Stimulated activated CD8-positive, alpha-beta memory T cell treated with anti-CD3 and anti-CD28 coated beads, Interleukin-4, amount 100 ng/mL, for 1 hour (primary cell): ENCODE measurements at regions not wholly inside any gene's neighbourhood (a gene's known extent, or its start where the extent isn't known, plus 50 kb on each side); places are given as distances from the start of the nearest gene placed in this dataset.
"Not testable (repeated sequence)": the region's sequence is repeated elsewhere in the genome, so short reads cannot be mapped to it uniquely, and the experiment has no call there.

Experiments used
- DNase-seq, 2 donors: peaks; one replicate each; pipeline ENCODE4 v3.0.0-alpha.2; 2020; ENCODE audit warnings: low read depth in 2 of 2, low spot score in 1 of 2

- no peak for DNase-seq
These were observed 194.3 kb downstream of the RTP5 start for GRCh38 chr2:242063850-242064249.

- no peak for DNase-seq
These were observed 195.1 kb downstream of the RTP5 start for GRCh38 chr2:242064364-242065250.

GRCh38 chr2:242065426-242065825, 195.9 kb downstream of the RTP5 start:
- DNase-seq, result no peak

GRCh38 chr2:242069018-242069417, 199.5 kb downstream of the RTP5 start:
- no peak for DNase-seq

- not testable (repeated sequence) for DNase-seq
These were observed 200.4 kb downstream of the RTP5 start for GRCh38 chr2:242069938-242070395.

GRCh38 chr2:242070726-242071125, 201.2 kb downstream of the RTP5 start:
- DNase-seq, result not testable (repeated sequence)

GRCh38 chr2:242071377-242071776, 201.8 kb downstream of the RTP5 start:
- DNase-seq, result not testable (repeated sequence)

- not testable (repeated sequence) for DNase-seq
These were observed 202.4 kb downstream of the RTP5 start for GRCh38 chr2:242071936-242072335.

- DNase-seq, result no peak
These were observed 205.6 kb downstream of the RTP5 start for GRCh38 chr2:242075168-242075567.

- DNase-seq, result no peak
These were observed 206.2 kb downstream of the RTP5 start for GRCh38 chr2:242075696-242076095.

GRCh38 chr2:242076184-242076583, 206.7 kb downstream of the RTP5 start:
- DNase-seq, result not testable (repeated sequence)

- not testable (repeated sequence) for DNase-seq
These were observed 208.9 kb downstream of the RTP5 start for GRCh38 chr2:242078426-242078825.

- not testable (repeated sequence) for DNase-seq
These were observed 210.3 kb downstream of the RTP5 start for GRCh38 chr2:242079792-242080191.

GRCh38 chr2:242080575-242081214, 211.2 kb downstream of the RTP5 start:
- DNase-seq, result not testable (repeated sequence)

- DNase-seq, result not testable (repeated sequence)
These were observed 214.5 kb downstream of the RTP5 start for GRCh38 chr2:242084034-242084433.

GRCh38 chr2:242085024-242085674, 215.6 kb downstream of the RTP5 start:
- not testable (repeated sequence) for DNase-seq

GRCh38 chr2:242085941-242086621, 216.6 kb downstream of the RTP5 start:
- no peak for DNase-seq

GRCh38 chr2:242088044-242088443, 218.5 kb downstream of the RTP5 start:
- DNase-seq, result not testable (repeated sequence)

- peak; percentile 80 to 87 for DNase-seq
These were observed 219.1 kb downstream of the RTP5 start for GRCh38 chr2:242088471-242089212.

- DNase-seq, result not testable (repeated sequence)
These were observed 219.7 kb downstream of the RTP5 start for GRCh38 chr2:242089213-242089549.
